AG10803 (cell line): ENCODE measurements at regions not wholly inside any gene's neighbourhood (a gene's known extent, or its start where the extent isn't known, plus 50 kb on each side); places are given as distances from the start of the nearest gene placed in this dataset.

ENCODE experiments used
- DNase-seq: peaks from one replicate; pipeline ENCODE4 v3.0.0; 2010; ENCODE audit warnings: low read depth
- H3K4me3 ChIP-seq: 2 replicates; pipeline ENCODE4 v1.5.1; 2011; ENCODE audit warnings: mild to moderate bottlenecking, low read length, control low read depth
- TF ChIP-seq, protein P1 (sequence below): conservative IDR thresholded peaks from 2 replicates; pipeline ENCODE4 v1.5.1; 2011; ENCODE audit warnings: mild to moderate bottlenecking, low read length, control low read depth, inconsistent platforms

DNA sequence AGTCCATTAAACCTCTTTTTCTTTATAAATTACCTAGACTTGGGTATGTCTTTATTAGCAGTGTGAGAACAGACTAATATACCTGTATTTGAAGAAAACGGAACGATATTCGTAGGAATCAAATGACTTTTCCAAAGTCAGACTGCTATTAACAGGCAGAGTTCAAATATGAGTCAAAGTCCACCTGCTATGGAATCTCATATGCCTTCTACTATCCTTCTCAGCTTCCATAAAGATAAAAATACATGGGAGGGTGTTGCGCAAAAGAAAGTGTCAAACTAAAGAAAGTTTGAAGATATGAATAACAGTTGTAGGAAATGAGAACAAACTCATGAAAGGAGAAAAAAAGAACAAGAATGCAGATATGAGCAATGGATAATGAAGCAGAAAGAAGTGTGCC lies 704.6 kb downstream of the EFNB2 start:
- H3K4me3 ChIP-seq, result no peak overlapping the region
- DNase-seq, result no peak
- TF ChIP-seq, protein P1, sequence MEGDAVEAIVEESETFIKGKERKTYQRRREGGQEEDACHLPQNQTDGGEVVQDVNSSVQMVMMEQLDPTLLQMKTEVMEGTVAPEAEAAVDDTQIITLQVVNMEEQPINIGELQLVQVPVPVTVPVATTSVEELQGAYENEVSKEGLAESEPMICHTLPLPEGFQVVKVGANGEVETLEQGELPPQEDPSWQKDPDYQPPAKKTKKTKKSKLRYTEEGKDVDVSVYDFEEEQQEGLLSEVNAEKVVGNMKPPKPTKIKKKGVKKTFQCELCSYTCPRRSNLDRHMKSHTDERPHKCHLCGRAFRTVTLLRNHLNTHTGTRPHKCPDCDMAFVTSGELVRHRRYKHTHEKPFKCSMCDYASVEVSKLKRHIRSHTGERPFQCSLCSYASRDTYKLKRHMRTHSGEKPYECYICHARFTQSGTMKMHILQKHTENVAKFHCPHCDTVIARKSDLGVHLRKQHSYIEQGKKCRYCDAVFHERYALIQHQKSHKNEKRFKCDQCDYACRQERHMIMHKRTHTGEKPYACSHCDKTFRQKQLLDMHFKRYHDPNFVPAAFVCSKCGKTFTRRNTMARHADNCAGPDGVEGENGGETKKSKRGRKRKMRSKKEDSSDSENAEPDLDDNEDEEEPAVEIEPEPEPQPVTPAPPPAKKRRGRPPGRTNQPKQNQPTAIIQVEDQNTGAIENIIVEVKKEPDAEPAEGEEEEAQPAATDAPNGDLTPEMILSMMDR, result no peak

- DNase-seq, result no peak
- TF ChIP-seq, protein P1, result no peak
- no peak overlapping the region for H3K4me3 ChIP-seq
Measured at GRCh38 chr13:105827111-105827809, 708.2 kb downstream of the EFNB2 start.

GRCh38 chr13:105825071-105825470 lies 710.4 kb downstream of the EFNB2 start:
- DNase-seq, result no peak
- H3K4me3 ChIP-seq, result no peak overlapping the region
- TF ChIP-seq, protein P1, result no peak

DNA sequence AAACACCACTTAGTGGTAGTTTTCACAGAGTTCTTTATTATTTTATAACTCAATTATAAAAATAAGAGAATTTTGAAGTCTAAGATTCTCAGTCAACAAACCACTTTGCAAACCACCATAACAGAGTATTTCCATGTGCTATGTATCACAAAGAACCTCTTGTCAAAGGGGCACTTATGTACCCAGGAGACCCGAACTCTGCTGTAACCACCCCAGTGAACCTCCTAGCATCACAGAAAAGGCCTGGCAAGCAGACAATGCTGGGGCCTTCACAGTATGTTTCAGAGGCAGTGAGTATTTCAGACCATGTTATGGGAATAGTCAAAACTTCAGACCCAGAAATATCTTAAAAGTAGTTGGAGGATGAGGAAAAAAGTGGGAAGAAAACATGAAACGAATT lies 714.1 kb downstream of the EFNB2 start:
- no peak for DNase-seq
- H3K4me3 ChIP-seq, result no peak overlapping the region
- TF ChIP-seq, protein P1, result no peak

- TF ChIP-seq, protein P1, result no peak
- H3K4me3 ChIP-seq, result no peak overlapping the region
- DNase-seq, result no peak
Measured at GRCh38 chr13:105820415-105820814, 715.0 kb downstream of the EFNB2 start.

- no peak overlapping the region for H3K4me3 ChIP-seq
- DNase-seq, result no peak
- TF ChIP-seq, protein P1, result no peak
Measured at GRCh38 chr13:105817498-105817897, 718.0 kb downstream of the EFNB2 start.

GRCh38 chr13:105816994-105817393 lies 718.5 kb downstream of the EFNB2 start:
- DNase-seq, result no peak
- TF ChIP-seq, protein P1, result no peak
- no peak overlapping the region for H3K4me3 ChIP-seq
